ENCODE measurements at regions not wholly inside any gene's neighbourhood (a gene's known extent, or its start where the extent isn't known, plus 50 kb on each side); places are given as distances from the start of the nearest gene placed in this dataset.

DNA sequence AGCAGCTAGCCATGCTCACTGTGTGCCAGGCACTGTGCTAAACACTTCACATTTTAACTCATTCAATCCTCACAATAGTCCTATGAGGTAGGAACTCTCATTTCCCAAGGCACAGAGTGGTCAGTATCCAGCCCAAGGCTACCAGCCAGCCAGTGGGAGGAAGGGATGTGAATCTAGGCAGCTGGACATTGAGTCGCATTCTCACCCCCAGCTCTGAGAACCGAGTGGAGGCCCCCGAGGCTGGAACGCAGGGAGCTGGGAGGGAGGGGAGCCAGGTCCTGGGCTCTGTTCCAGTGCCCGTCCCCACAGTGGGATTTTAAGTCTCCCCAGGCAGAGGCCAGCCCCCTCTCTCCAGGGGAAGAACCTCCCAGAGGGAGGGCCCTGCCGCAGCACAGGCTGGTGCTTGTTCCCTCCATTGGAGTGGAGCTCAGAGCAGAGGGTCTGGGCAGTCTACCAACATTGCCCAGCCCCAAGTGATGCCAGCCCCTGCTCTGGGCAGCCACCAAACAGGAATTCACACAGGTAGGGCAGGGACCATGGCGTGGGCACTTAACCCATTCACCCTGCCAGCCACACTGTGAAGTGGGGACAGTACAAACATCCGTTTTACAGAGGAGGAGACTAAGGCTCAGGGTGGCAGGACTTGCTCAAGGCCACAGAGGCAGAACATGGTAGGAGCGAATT lies 131.3 kb downstream of the CEBPB start:
- 95% methylated on average over 7 of the region's 9 CpGs for WGBS (ENCODE audit: insufficient coverage)
- Histone ChIP-seq H3K4me3 (ENCODE audit: control insufficient read depth in 1 of 7, extremely low read depth in 1 of 7, insufficient read depth in 4 of 7, low read depth in 2 of 7, low read length in 6 of 7) (no peak overlapping the region), H3K27me3 (replicated peaks in 2 of 5; ENCODE audit: control insufficient read depth in 4 of 5, insufficient read depth in 5 of 5, low read length in 4 of 5) (no peaks in the 10 kb centered on the region), H3K36me3 (ENCODE audit: control insufficient read depth in 4 of 4, insufficient read depth in 4 of 4, low read length in 3 of 4) (no peaks in the 10 kb centered on the region), H3K27ac (ENCODE audit: insufficient read depth in 1 of 2, low read depth in 1 of 2, low read length in 2 of 2, poor library complexity in 1 of 2, severe bottlenecking in 2 of 2) (no peak overlapping the region), H3K4me1 (ENCODE audit: control extremely low read depth in 1 of 4, control insufficient read depth in 4 of 4, insufficient read depth in 4 of 4, low read length in 3 of 4) (peaks cover 0 to 20% (median 9%) of the 10 kb centered on the region in 4 experiments), H3K9me3 (ENCODE audit: control extremely low read depth in 1 of 5, control insufficient read depth in 4 of 5, insufficient read depth in 2 of 5, low read depth in 1 of 5, low read length in 4 of 5) (no peaks in the 10 kb centered on the region)
- POLR2A ChIA-PET = no interaction called here
- DNase-seq = no peak
- CTCF ChIA-PET = interaction anchor here (0.9 to 1.2 kb wide), 3 partner anchors 10 to 131 kb away, joined by 3 read pairs; partner anchors contain the start of gene CEBPB

DNA sequence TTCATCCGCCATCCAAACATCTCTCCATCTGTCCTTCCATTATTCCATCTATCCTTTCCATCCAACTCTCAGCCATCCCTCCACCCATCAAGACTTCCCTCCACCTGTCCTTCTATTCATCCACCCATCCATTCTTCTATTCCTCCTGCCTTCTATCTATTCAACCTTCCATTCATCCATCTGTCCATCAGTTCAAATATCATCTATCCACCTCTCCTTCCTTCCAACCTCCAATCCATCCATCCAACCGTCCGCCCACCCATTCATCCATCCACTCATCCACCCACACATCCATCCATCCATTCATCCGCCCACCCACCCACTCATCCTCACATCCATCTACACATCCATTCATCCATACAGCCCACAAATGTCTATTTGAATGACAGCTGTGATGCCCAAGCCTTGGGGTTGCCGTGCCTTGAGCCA lies 132.1 kb downstream of the CEBPB start:
- H3K4me3 ChIP-seq (ENCODE audit: control insufficient read depth in 1 of 7, extremely low read depth in 1 of 7, insufficient read depth in 4 of 7, low read depth in 2 of 7, low read length in 6 of 7) = no peak overlapping the region
- WGBS (ENCODE audit: insufficient coverage) = 100% methylated on average over 4 of the region's 5 CpGs
- no peaks in the 10 kb centered on the region for H3K27me3 ChIP-seq (replicated peaks in 2 of 5; ENCODE audit: control insufficient read depth in 4 of 5, insufficient read depth in 5 of 5, low read length in 4 of 5)
- no peaks in the 10 kb centered on the region for H3K36me3 ChIP-seq (ENCODE audit: control insufficient read depth in 4 of 4, insufficient read depth in 4 of 4, low read length in 3 of 4)
- H3K27ac ChIP-seq (ENCODE audit: insufficient read depth in 1 of 2, low read depth in 1 of 2, low read length in 2 of 2, poor library complexity in 1 of 2, severe bottlenecking in 2 of 2) = no peak overlapping the region
- DNase-seq = no peak
- peaks cover 0 to 18% (median 7%) of the 10 kb centered on the region in 4 experiments for H3K4me1 ChIP-seq (ENCODE audit: control extremely low read depth in 1 of 4, control insufficient read depth in 4 of 4, insufficient read depth in 4 of 4, low read length in 3 of 4)
- CTCF ChIA-PET = no interaction called here
- H3K9me3 ChIP-seq (ENCODE audit: control extremely low read depth in 1 of 5, control insufficient read depth in 4 of 5, insufficient read depth in 2 of 5, low read depth in 1 of 5, low read length in 4 of 5) = no peaks in the 10 kb centered on the region
- POLR2A ChIA-PET = no interaction called here

DNA sequence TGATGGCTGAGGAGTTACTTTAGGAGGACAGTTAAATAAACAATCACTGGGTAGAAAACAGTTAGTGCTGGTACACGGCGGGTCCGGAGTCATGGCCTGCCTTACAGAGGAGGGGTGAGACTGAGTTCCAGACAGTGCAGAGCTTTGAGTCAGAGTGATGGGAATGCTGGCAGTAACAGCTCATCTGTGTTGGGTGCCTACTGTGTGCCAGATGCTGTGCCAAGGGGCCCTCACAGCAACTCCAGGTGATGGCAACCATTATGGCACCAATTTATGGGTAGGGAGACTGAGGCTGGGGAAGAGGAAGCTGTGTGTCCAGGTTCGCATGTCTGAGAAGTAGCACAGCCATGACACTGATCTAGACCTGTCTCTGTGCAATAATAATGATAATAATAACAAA lies 132.6 kb downstream of the CEBPB start:
- no peak overlapping the region for H3K4me3 ChIP-seq (ENCODE audit: control insufficient read depth in 1 of 7, extremely low read depth in 1 of 7, insufficient read depth in 4 of 7, low read depth in 2 of 7, low read length in 6 of 7)
- DNase-seq = no peak
- H3K27me3 ChIP-seq (replicated peaks in 2 of 5; ENCODE audit: control insufficient read depth in 4 of 5, insufficient read depth in 5 of 5, low read length in 4 of 5) = no peaks in the 10 kb centered on the region
- peaks cover 0 to 15% (median 6%) of the 10 kb centered on the region in 4 experiments for H3K4me1 ChIP-seq (ENCODE audit: control extremely low read depth in 1 of 4, control insufficient read depth in 4 of 4, insufficient read depth in 4 of 4, low read length in 3 of 4)
- H3K36me3 ChIP-seq (ENCODE audit: control insufficient read depth in 4 of 4, insufficient read depth in 4 of 4, low read length in 3 of 4) = no peaks in the 10 kb centered on the region
- 100% methylated on average over 1 of the region's 4 CpGs for WGBS (ENCODE audit: insufficient coverage)
- no peaks in the 10 kb centered on the region for H3K9me3 ChIP-seq (ENCODE audit: control extremely low read depth in 1 of 5, control insufficient read depth in 4 of 5, insufficient read depth in 2 of 5, low read depth in 1 of 5, low read length in 4 of 5)
- H3K27ac ChIP-seq (ENCODE audit: insufficient read depth in 1 of 2, low read depth in 1 of 2, low read length in 2 of 2, poor library complexity in 1 of 2, severe bottlenecking in 2 of 2) = no peak overlapping the region
- POLR2A ChIA-PET = no interaction called here
- CTCF ChIA-PET = no interaction called here

DNA sequence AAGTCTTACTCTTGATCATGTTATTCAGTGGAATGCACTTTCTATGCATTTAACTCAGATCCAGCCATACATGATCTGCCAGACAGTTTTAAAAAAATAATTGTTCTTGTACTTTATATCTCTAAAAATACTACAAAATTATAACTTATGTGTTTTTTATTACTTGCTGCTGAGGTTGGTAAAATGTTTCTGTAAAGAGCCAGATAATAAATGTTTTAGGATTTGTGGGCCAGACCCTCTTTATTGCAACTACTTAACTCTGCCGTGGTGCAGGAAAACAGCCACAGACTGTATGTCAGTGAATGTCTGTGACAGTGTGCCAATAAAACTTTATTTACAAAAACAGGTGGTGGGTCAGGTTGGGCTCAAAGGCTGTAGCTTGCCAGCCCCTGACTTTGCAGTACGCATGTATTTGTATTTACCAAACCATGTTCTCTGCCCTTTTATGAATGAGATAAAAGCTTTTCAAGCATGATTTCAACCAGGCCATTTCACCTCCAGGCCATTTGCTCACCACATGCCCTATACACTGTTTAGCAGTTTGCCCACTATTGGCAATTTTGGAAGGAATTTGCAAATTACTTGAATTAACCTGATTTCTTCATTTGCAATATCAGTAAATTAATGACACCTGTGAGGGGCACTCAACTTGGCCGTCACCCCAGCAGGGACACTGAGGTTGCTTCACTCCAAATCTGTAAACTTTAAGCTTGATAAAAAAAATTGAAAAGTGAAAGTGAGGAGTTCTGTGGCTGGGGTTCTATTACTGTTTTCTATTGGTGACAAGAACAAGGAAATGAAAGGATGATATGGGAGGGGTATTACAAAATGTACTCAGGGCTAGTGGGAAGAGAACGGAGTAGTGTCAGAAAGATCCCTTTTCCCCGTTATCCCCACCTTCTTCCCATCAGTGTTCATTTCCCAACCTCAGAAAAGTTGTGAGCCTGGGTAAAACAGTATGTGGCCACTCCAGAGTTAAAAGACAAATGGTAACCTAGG lies 133.4 kb downstream of the CEBPB start:
- H3K27ac ChIP-seq (ENCODE audit: insufficient read depth in 1 of 2, low read depth in 1 of 2, low read length in 2 of 2, poor library complexity in 1 of 2, severe bottlenecking in 2 of 2) = no peak overlapping the region
- H3K9me3 ChIP-seq (ENCODE audit: control extremely low read depth in 1 of 5, control insufficient read depth in 4 of 5, insufficient read depth in 2 of 5, low read depth in 1 of 5, low read length in 4 of 5) = no peaks in the 10 kb centered on the region
- ChIA-PET CTCF (interaction anchor here (1.0 kb wide), 1 partner anchor 8 kb away, joined by 3 read pairs; no protein-coding TSS in a partner anchor), POLR2A (no interaction called here)
- no peaks in the 10 kb centered on the region for H3K36me3 ChIP-seq (ENCODE audit: control insufficient read depth in 4 of 4, insufficient read depth in 4 of 4, low read length in 3 of 4)
- no peak overlapping the region for H3K4me3 ChIP-seq (ENCODE audit: control insufficient read depth in 1 of 7, extremely low read depth in 1 of 7, insufficient read depth in 4 of 7, low read depth in 2 of 7, low read length in 6 of 7)
- peaks cover 0 to 15% (median 5%) of the 10 kb centered on the region in 4 experiments for H3K4me1 ChIP-seq (ENCODE audit: control extremely low read depth in 1 of 4, control insufficient read depth in 4 of 4, insufficient read depth in 4 of 4, low read length in 3 of 4)
- DNase-seq = no peak
- 100% methylated on average over 1 of the region's 5 CpGs for WGBS (ENCODE audit: insufficient coverage)
- H3K27me3 ChIP-seq (replicated peaks in 2 of 5; ENCODE audit: control insufficient read depth in 4 of 5, insufficient read depth in 5 of 5, low read length in 4 of 5) = no peaks in the 10 kb centered on the region

DNA sequence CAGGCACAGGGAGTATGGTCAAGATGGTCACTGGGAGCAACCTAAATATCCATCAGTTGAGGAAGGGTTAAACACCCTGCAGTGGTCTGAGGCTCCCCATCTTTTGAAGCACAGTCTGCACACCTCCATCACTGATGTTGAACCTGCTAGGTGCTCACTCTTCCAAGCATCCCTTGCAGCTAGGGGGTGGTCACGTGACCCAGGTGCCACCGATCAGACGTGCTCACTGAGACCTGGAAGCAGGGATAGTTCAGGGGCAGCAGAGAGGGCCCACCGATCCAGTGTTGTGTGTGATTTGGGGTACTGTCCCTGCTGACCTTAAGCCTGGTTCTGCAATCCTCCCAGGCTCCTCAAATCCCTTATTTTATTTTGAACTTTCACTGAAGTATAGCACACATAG lies 134.6 kb downstream of the CEBPB start:
- Histone ChIP-seq H3K27me3 (replicated peaks in 2 of 5; ENCODE audit: control insufficient read depth in 4 of 5, insufficient read depth in 5 of 5, low read length in 4 of 5) (no peaks in the 10 kb centered on the region), H3K4me3 (ENCODE audit: control insufficient read depth in 1 of 7, extremely low read depth in 1 of 7, insufficient read depth in 4 of 7, low read depth in 2 of 7, low read length in 6 of 7) (no peak overlapping the region), H3K27ac (ENCODE audit: insufficient read depth in 1 of 2, low read depth in 1 of 2, low read length in 2 of 2, poor library complexity in 1 of 2, severe bottlenecking in 2 of 2) (no peak overlapping the region), H3K4me1 (ENCODE audit: control extremely low read depth in 1 of 4, control insufficient read depth in 4 of 4, insufficient read depth in 4 of 4, low read length in 3 of 4) (peaks cover 0 to 15% (median 5%) of the 10 kb centered on the region in 4 experiments), H3K36me3 (ENCODE audit: control insufficient read depth in 4 of 4, insufficient read depth in 4 of 4, low read length in 3 of 4) (no peaks in the 10 kb centered on the region), H3K9me3 (ENCODE audit: control extremely low read depth in 1 of 5, control insufficient read depth in 4 of 5, insufficient read depth in 2 of 5, low read depth in 1 of 5, low read length in 4 of 5) (no peaks in the 10 kb centered on the region)
- ChIA-PET CTCF (no interaction called here), POLR2A (no interaction called here)
- DNase-seq = no peak
- WGBS (ENCODE audit: insufficient coverage) = 100% methylated on average over 3 of the region's 4 CpGs

DNA sequence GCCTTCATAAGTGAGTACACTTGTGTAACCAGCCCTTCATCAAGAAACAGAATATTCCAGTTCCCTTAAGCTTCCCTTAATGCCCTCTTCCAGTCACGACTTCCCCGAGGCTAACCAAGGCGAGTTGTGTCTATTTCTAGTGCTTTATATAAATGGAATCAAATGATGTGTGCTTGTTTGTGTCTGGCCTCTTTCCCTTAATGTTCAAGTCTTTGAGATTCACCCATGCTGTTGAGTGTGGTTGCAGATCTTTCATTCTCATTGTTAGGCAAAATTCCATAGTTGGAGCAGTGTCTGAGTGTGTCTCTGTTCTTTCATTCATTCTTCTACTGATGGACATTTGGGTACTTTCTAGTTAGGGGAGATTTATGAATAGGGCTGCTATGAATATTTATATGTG lies 135.0 kb downstream of the CEBPB start:
- WGBS (ENCODE audit: insufficient coverage) = no CpG with 5 or more reads among the region's 3 CpGs
- Histone ChIP-seq H3K4me3 (ENCODE audit: control insufficient read depth in 1 of 7, extremely low read depth in 1 of 7, insufficient read depth in 4 of 7, low read depth in 2 of 7, low read length in 6 of 7) (no peak overlapping the region), H3K4me1 (ENCODE audit: control extremely low read depth in 1 of 4, control insufficient read depth in 4 of 4, insufficient read depth in 4 of 4, low read length in 3 of 4) (peaks cover 0 to 18% (median 8%) of the 10 kb centered on the region in 4 experiments), H3K36me3 (ENCODE audit: control insufficient read depth in 4 of 4, insufficient read depth in 4 of 4, low read length in 3 of 4) (no peaks in the 10 kb centered on the region), H3K27ac (ENCODE audit: insufficient read depth in 1 of 2, low read depth in 1 of 2, low read length in 2 of 2, poor library complexity in 1 of 2, severe bottlenecking in 2 of 2) (no peak overlapping the region), H3K9me3 (ENCODE audit: control extremely low read depth in 1 of 5, control insufficient read depth in 4 of 5, insufficient read depth in 2 of 5, low read depth in 1 of 5, low read length in 4 of 5) (no peaks in the 10 kb centered on the region), H3K27me3 (replicated peaks in 2 of 5; ENCODE audit: control insufficient read depth in 4 of 5, insufficient read depth in 5 of 5, low read length in 4 of 5) (no peaks in the 10 kb centered on the region)
- ChIA-PET CTCF (no interaction called here), POLR2A (no interaction called here)
- DNase-seq = no peak

DNA sequence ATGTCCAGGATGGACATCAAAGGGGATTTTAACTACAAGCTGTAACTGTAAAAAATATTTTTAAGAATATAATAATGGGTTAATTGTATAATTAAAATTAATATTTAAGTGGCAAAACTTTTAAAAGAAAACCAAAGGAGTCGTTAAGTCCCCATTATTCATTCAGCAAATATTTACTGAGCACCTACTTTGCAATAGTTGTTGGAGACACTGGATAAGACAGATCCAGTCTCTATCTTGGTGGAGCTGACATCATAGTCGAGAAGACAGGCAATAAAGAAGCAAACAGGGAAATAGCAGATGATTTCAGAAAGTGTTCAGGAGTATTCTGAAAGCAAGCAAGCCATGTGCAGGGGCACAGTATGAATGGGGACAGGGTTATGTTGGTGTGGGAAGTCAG lies 137.0 kb downstream of the CEBPB start:
- no peak overlapping the region for H3K4me3 ChIP-seq (ENCODE audit: control insufficient read depth in 1 of 7, extremely low read depth in 1 of 7, insufficient read depth in 4 of 7, low read depth in 2 of 7, low read length in 6 of 7)
- 100% methylated on average over 1 of the region's 2 CpGs for WGBS (ENCODE audit: insufficient coverage)
- H3K27me3 ChIP-seq (replicated peaks in 2 of 5; ENCODE audit: control insufficient read depth in 4 of 5, insufficient read depth in 5 of 5, low read length in 4 of 5) = no peaks in the 10 kb centered on the region
- H3K9me3 ChIP-seq (ENCODE audit: control extremely low read depth in 1 of 5, control insufficient read depth in 4 of 5, insufficient read depth in 2 of 5, low read depth in 1 of 5, low read length in 4 of 5) = no peaks in the 10 kb centered on the region
- peaks cover 0 to 18% (median 8%) of the 10 kb centered on the region in 4 experiments for H3K4me1 ChIP-seq (ENCODE audit: control extremely low read depth in 1 of 4, control insufficient read depth in 4 of 4, insufficient read depth in 4 of 4, low read length in 3 of 4)
- no peak for DNase-seq
- ChIA-PET POLR2A (no interaction called here), CTCF (interaction anchor here (0.7 to 3.5 kb wide), 8 partner anchors 11 to 142 kb away, joined by 3 to 19 read pairs (median 3); no protein-coding TSS in a partner anchor)
- H3K27ac ChIP-seq (ENCODE audit: insufficient read depth in 1 of 2, low read depth in 1 of 2, low read length in 2 of 2, poor library complexity in 1 of 2, severe bottlenecking in 2 of 2) = no peak overlapping the region
- no peaks in the 10 kb centered on the region for H3K36me3 ChIP-seq (ENCODE audit: control insufficient read depth in 4 of 4, insufficient read depth in 4 of 4, low read length in 3 of 4)

All from common myeloid progenitor, CD34-positive (primary cell).